Lower leg skin (tissue), 4 donors: ENCODE measurements at regions not wholly inside any gene's neighbourhood (a gene's known extent, or its start where the extent isn't known, plus 50 kb on each side); places are given as distances from the start of the nearest gene placed in this dataset.
A peak's percentile ranks its signal among the peaks of the same experiment; 100 is the strongest.
"Not testable (repeated sequence)": the region's sequence is repeated elsewhere in the genome, so short reads cannot be mapped to it uniquely, and the experiment has no call there.

ENCODE experiments used
- DNase-seq, 2 donors: peaks; one replicate each; pipeline ENCODE4 v3.0.0-alpha.2; 2019; ENCODE audit warnings: low spot score in 2 of 2
- H3K4me3 ChIP-seq: fragments of 200-600 bp; sonication (generic); 2 replicates; pipeline ENCODE4 v1.5.1; 2017; ENCODE audit warnings: mild to moderate bottlenecking, low read depth; ENCODE audit not compliant: poor library complexity, severe bottlenecking
- POLR2A ChIP-seq, 2 donors: fragments of 450-650 bp; IDR thresholded peaks; one replicate each; pipeline ENCODE4 v1.6.1; 2016 to 2017; ENCODE audit warnings: antibody characterized with exemption in 2 of 2, mild to moderate bottlenecking in 1 of 2, moderate library complexity in 1 of 2
- WGBS, 2 donors: methylation state at CpG; one replicate each; pipeline ENCODE4 v1.1.5; 2018; 5-methylcytosine and 5-hydroxymethylcytosine counted together
- intact Hi-C: fragments of 100-400 bp; cut with DNase I; formaldehyde crosslinking; loops from one replicate; pipeline ENCODE4 v1.15.0; 2023; ENCODE audit warnings: low total_unique reads
- TF ChIP-seq, protein P1 (sequence below), 3 donors: fragments of 450-650 bp; IDR thresholded peaks; one replicate each; pipeline ENCODE4 v1.5.1; 2016; ENCODE audit warnings: antibody characterized with exemption in 3 of 3, mild to moderate bottlenecking in 3 of 3, moderate library complexity in 2 of 3

DNA sequence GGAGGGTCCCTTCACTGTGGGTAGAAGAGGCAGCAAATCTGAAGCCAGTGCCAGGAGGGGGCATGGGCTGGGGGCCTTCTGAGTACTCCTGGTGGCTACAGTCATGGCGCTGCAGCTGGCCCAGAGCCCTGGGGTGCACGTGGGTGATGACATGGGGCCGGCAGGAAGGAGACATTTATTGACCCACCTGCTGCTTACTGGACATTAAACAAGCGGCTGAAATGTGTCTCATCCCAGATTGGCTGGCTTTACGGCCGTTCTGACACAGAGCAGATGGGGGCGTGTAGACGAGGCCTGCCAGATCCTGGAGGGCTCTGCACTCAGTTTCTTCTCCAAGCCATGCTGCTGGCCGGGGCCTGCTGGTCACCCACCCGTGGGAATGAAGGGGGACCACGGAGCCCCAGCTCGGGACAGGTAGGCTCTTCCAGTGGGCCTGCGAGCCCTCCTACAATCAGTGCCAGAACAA, 906.9 kb downstream of the BRD1 start:
- no peak overlapping the region for H3K4me3 ChIP-seq
- intact Hi-C loops, result no loop called here
- TF ChIP-seq, protein P1, sequence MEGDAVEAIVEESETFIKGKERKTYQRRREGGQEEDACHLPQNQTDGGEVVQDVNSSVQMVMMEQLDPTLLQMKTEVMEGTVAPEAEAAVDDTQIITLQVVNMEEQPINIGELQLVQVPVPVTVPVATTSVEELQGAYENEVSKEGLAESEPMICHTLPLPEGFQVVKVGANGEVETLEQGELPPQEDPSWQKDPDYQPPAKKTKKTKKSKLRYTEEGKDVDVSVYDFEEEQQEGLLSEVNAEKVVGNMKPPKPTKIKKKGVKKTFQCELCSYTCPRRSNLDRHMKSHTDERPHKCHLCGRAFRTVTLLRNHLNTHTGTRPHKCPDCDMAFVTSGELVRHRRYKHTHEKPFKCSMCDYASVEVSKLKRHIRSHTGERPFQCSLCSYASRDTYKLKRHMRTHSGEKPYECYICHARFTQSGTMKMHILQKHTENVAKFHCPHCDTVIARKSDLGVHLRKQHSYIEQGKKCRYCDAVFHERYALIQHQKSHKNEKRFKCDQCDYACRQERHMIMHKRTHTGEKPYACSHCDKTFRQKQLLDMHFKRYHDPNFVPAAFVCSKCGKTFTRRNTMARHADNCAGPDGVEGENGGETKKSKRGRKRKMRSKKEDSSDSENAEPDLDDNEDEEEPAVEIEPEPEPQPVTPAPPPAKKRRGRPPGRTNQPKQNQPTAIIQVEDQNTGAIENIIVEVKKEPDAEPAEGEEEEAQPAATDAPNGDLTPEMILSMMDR (IDR thresholded peaks at IDR 0.05), result no peak
- TF ChIP-seq POLR2A (IDR thresholded peaks at IDR 0.05), result no peak
- DNase-seq, result peak in 1 of 2 donors; percentile 63
- 44 to 74% methylated on average over 11 to 13 of the region's 13 CpGs for WGBS, 2 donors

DNA sequence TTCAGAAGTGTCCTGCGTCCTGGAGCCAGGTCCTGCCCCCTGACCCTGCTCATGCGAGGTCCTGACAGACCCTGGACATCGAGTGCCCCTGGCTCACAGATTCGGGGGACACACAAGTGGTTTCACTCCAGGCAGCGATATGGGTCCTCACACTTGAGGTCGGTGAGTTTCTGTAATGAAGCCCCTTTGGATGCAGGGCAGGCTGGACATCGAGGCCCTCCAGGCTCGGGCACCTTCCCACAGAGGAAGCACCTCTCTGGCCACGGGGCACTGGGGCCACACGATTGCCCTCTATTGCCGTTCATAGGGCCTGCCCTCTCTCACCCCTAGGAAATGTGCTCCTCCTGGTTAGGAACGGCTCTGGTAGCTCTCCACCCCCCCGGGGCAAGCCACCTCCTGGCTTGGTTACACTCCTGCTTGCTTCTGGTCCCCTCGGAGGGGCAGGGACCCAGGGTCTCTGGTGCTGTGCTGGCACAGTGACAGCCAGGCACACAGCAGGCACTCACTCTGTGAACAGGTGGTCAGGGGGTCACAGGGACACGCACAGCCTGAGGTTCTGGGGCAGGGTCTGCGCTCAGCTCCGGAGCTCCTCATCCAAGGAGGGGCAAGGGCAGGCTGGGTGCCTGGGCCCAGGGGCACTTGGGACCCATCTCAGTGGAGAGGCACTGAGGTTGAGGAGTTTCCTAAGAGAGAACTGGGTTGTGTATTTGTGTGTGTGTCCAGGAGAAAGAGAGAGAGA, 907.7 kb downstream of the BRD1 start:
- DNase-seq, result no peak
- intact Hi-C loops, result no loop called here
- no peak for TF ChIP-seq POLR2A (IDR thresholded peaks at IDR 0.05)
- TF ChIP-seq, protein P1 (IDR thresholded peaks at IDR 0.05), result no peak
- 61 to 64% methylated on average over 12 to 17 of the region's 17 CpGs for WGBS, 2 donors
- no peak overlapping the region for H3K4me3 ChIP-seq

DNA sequence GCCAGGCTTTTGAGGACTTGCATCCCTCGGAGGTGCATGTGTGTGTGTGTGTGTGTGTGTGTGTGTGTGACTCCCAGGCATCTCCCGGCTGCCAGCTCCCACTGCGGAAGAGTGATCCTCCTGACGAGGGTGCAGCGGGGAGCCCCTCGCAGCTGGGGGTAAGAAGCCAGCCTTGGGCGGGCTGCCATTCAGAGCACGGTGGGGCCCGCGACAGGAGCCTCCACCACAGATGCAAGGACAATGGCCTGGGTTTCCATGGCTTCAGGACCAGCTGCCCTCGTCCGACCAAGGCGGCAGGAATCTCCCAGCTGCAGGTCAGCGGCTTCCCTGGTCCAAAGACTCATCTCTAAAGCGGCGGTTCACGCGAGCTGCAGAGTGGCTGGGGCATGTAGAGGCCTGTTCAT, 908.5 kb downstream of the BRD1 start:
- intact Hi-C loops, result no loop called here
- DNase-seq, result peak in 1 of 2 donors; percentile 65
- H3K4me3 ChIP-seq, result no peak overlapping the region
- WGBS, 2 donors, result 48 to 53% methylated on average over 17 to 18 of the region's 18 CpGs
- no peak for TF ChIP-seq POLR2A (IDR thresholded peaks at IDR 0.05)
- TF ChIP-seq, protein P1 (IDR thresholded peaks at IDR 0.05), result no peak

DNA sequence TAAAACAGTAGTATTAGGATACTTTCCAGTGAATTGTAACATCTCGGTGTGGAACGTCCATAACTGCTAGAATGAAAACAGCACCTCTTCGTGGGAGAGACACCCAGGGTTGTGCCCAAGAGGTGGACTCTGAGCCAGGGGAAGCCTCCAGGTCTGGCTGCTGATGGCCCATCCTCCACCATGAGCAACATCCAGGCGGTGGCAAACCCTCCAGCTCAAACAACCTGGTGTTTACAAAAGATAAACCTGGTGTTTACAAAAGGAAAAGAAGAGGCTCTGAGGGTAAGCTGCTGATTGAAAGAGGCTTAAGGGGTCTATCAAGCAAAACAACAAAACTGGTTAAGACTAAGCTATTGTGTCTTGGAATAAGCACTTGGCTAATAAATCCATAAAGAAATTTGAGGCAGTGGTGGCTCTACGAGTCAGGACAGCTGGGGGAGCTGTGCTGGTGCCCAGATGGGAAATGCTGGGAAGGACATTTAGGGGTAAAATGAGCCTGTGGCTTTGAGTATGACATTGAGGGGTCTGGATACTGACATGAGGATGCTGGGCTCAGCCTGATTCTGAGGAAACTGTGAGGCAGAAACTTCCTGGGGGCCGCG, 909.0 kb downstream of the BRD1 start:
- H3K4me3 ChIP-seq, result no peak overlapping the region
- TF ChIP-seq, protein P1 (IDR thresholded peaks at IDR 0.05), result no peak
- no peak for TF ChIP-seq POLR2A (IDR thresholded peaks at IDR 0.05)
- intact Hi-C loops, result no loop called here
- no peak for DNase-seq
- WGBS, 2 donors, result 55 to 57% methylated on average over 7 of the region's 7 CpGs

DNA sequence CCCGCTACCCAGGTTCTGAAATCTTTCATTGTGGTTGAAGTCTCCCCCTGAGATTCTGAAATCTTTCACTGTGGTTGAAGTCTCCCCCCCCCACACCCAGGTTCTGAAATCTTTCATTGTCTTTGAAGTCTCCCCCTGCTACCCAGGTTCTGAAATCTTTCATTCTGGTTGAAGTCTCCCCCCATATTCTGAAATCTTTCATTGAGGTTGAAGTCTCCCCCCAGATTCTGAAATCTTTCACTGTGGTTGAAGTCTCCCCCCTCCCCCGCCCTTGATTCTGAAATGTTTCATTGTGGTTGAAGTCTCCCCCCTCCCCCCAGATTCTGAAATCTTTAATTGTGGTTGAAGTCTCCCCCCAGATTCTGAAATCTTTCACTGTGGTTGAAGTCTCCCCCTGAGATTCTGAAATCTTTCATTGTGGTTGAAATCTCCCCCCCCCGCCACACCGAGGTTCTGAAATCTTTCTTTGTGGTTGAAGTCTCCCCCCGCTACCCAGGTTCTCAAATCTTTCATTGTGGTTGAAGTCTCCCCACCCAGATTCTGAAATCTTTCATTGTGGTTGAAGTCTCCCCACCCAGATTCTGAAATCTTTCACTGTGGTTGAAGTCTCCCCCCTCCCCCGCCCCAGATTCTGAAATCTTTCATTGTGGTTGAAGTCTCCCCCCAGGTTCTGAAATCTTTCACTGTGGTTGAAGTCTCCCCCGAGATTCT, 915.2 kb downstream of the BRD1 start:
- WGBS, 2 donors, result 66 to 70% methylated on average over 6 to 7 of the region's 7 CpGs
- intact Hi-C loops, H3K4me3 ChIP-seq, DNase-seq: not testable (repeated sequence)

DNA sequence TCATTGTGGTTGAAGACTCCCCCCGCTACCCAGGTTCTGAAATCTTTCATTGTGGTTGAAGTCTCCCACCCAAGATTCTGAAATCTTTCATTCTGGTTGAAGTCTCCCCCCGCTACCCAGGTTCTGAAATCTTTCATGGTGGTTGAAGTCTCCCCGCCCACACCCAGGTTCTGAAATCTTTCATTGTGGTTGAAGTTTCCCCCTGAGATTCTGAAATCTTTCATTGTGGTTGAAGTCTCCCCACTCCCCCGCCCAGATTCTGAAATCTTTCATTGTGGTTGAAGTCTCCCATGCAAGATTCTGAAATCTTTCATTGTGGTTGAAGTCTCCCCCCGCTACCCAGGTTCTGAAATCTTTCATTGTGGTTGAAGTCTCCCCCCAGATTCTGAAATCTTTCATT, 916.0 kb downstream of the BRD1 start:
- intact Hi-C loops, DNase-seq, H3K4me3 ChIP-seq: not testable (repeated sequence)
- whole genome bisulfite sequencing, 2 donors, result 63 to 71% methylated on average over 4 to 5 of the region's 5 CpGs

DNA sequence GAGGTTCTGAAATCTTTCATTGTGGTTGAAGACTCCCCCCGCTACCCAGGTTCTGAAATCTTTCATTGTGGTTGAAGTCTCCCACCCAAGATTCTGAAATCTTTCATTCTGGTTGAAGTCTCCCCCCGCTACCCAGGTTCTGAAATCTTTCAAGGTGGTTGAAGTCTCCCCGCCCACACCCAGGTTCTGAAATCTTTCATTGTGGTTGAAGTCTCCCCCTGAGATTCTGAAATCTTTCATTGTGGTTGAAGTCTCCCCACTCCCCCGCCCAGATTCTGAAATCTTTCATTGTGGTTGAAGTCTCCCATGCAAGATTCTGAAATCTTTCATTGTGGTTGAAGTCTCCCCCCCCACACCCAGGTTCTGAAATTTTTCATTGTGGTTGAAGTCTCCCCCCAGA, 916.6 kb downstream of the BRD1 start:
- WGBS, 2 donors, result 63 to 69% methylated on average over 1 to 2 of the region's 4 CpGs
- H3K4me3 ChIP-seq, intact Hi-C loops, DNase-seq: not testable (repeated sequence)
